OCI-LY1 (cell line): ENCODE measurements at regions not wholly inside any gene's neighbourhood (a gene's known extent, or its start where the extent isn't known, plus 50 kb on each side); places are given as distances from the start of the nearest gene placed in this dataset.

Source experiments
- H2AFZ ChIP-seq: fragments of 200-600 bp; sonication (generic), shearing (Covaris generic); 2 replicates; pipeline ENCODE4 v1.6.0; 2014; ENCODE audit warnings: antibody characterized with exemption, mild to moderate bottlenecking, low read length
- H3F3A ChIP-seq: fragments of 200-600 bp; sonication (generic), shearing (Covaris generic); 2 replicates; pipeline ENCODE4 v1.6.0; 2014; ENCODE audit warnings: mild to moderate bottlenecking, antibody characterized with exemption, low read length, moderate library complexity; ENCODE audit not compliant: insufficient read depth
- H3K27ac ChIP-seq: fragments of 200-600 bp; sonication (generic); 2 replicates; pipeline ENCODE4 v1.5.1; 2014; ENCODE audit warnings: low read length, mixed run types, mild to moderate bottlenecking, low read depth; ENCODE audit not compliant: poor library complexity, severe bottlenecking
- H3K27me3 ChIP-seq: fragments of 200-600 bp; sonication (generic); 2 replicates; pipeline ENCODE4 v1.6.0; 2014; ENCODE audit warnings: antibody characterized with exemption, mild to moderate bottlenecking, low read length, moderate library complexity; ENCODE audit not compliant: insufficient read depth
- H3K36me3 ChIP-seq: fragments of 200-600 bp; sonication (generic); 2 replicates; pipeline ENCODE4 v1.6.1; 2014; ENCODE audit warnings: mild to moderate bottlenecking, antibody characterized with exemption, low read length, moderate library complexity, mixed read lengths; ENCODE audit not compliant: insufficient read depth
- H3K4me1 ChIP-seq: fragments of 200-600 bp; sonication (generic); 2 replicates; pipeline ENCODE4 v1.5.1; 2014; ENCODE audit warnings: mild to moderate bottlenecking, low read length, moderate library complexity; ENCODE audit not compliant: insufficient read depth, severe bottlenecking
- H3K4me2 ChIP-seq: fragments of 200-600 bp; sonication (generic), shearing (Covaris generic); 2 replicates; pipeline ENCODE4 v1.6.1; 2014; ENCODE audit warnings: low read length
- H3K4me3 ChIP-seq: fragments of 200-600 bp; sonication (generic); 2 replicates; pipeline ENCODE4 v1.5.1; 2014; ENCODE audit warnings: low read length, low read depth, mild to moderate bottlenecking, mixed read lengths; ENCODE audit not compliant: poor library complexity, severe bottlenecking
- H3K79me2 ChIP-seq: fragments of 200-600 bp; shearing (Covaris generic); 2 replicates; pipeline ENCODE4 v1.6.1; 2016; ENCODE audit warnings: mixed run types, low read length, mixed read lengths; ENCODE audit not compliant: insufficient read depth
- H3K9ac ChIP-seq: fragments of 200-600 bp; sonication (generic), shearing (Covaris generic); 2 replicates; pipeline ENCODE4 v1.6.1; 2014; ENCODE audit warnings: mild to moderate bottlenecking, low read length, mixed read lengths
- H3K9me2 ChIP-seq: fragments of 200-600 bp; sonication (generic), shearing (Covaris generic); 2 replicates; pipeline ENCODE4 v1.6.1; 2014; ENCODE audit warnings: low read depth, mild to moderate bottlenecking, low read length, mixed read lengths
- H3K9me3 ChIP-seq: fragments of 200-600 bp; shearing (Covaris generic); 2 replicates; pipeline ENCODE4 v1.6.1; 2014; ENCODE audit warnings: low read length, mixed read lengths
- H4K20me1 ChIP-seq: fragments of 200-600 bp; sonication (generic), shearing (Covaris generic); 2 replicates; pipeline ENCODE4 v1.6.0; 2016; ENCODE audit warnings: mild to moderate bottlenecking, low read length; ENCODE audit not compliant: insufficient read depth
- EZH2 ChIP-seq: fragments of 200-600 bp; sonication (generic), shearing (Covaris generic); IDR thresholded peaks from 2 replicates; pipeline ENCODE4 v1.8.0; 2017; ENCODE audit warnings: borderline replicate concordance, mixed run types, mild to moderate bottlenecking, antibody characterized with exemption, low read length, moderate library complexity, mixed read lengths
- TF ChIP-seq, protein P1 (sequence below): fragments of 200-600 bp; sonication (generic), shearing (Covaris generic); IDR thresholded peaks from 2 replicates; pipeline ENCODE4 v1.5.1; 2017; ENCODE audit warnings: mild to moderate bottlenecking, antibody characterized with exemption, low read length, moderate library complexity, mixed read lengths

DNA sequence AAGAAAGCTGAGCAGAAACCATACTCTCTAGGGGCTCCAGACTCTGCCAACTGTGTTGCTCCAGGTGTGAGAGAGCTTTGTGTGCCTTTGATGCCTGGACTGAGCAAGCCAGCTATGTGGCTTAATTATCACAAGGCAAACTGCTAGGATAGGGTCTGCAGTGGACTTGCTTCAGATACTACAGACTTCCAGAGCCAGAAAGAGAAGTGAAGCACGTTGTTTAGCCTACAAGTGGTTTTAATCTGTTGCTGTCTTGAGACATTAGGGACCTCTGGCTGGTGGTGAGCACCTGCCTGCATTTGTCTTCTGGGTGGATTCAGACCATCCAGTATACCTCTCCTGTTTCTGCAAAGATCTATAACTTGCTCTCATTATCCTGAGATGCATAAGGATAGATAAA is 353.4 kb upstream of the PLXNA2 start:
- Histone ChIP-seq H3K27me3 (no peaks in the 10 kb centered on the region), H3K27ac (no peak overlapping the region), H3K4me2 (no peak overlapping the region), H3K9ac (no peak overlapping the region), H2AFZ (no peak overlapping the region), H4K20me1 (no peaks in the 10 kb centered on the region), H3K9me3 (no peaks in the 10 kb centered on the region), H3K4me3 (no peak overlapping the region), H3K79me2 (no peaks in the 10 kb centered on the region), H3K4me1 (no peaks in the 10 kb centered on the region), H3F3A (no peaks in the 10 kb centered on the region), H3K36me3 (no peaks in the 10 kb centered on the region), H3K9me2 (no peaks in the 10 kb centered on the region)
- TF ChIP-seq EZH2 = no peak
- TF ChIP-seq, protein P1, sequence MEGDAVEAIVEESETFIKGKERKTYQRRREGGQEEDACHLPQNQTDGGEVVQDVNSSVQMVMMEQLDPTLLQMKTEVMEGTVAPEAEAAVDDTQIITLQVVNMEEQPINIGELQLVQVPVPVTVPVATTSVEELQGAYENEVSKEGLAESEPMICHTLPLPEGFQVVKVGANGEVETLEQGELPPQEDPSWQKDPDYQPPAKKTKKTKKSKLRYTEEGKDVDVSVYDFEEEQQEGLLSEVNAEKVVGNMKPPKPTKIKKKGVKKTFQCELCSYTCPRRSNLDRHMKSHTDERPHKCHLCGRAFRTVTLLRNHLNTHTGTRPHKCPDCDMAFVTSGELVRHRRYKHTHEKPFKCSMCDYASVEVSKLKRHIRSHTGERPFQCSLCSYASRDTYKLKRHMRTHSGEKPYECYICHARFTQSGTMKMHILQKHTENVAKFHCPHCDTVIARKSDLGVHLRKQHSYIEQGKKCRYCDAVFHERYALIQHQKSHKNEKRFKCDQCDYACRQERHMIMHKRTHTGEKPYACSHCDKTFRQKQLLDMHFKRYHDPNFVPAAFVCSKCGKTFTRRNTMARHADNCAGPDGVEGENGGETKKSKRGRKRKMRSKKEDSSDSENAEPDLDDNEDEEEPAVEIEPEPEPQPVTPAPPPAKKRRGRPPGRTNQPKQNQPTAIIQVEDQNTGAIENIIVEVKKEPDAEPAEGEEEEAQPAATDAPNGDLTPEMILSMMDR = no peak

DNA sequence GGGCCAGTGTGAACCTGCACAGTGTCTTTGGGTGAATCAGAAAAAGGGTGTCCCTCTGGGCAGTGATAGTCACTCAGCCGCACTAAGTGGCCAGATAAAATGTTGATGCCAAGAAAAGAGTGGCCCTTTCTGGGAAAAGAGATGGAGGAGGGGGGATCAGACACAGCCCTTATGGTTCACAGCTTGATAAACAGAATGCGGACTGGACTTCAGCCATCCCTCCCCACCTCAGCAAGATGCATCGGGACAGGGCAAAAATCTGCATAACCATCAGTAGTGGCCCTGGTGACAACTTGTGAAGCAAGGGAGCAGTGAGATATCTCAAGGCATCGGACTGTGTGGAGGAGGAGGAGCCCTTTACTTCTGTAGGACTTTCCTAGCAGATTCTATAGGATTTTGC is 353.8 kb upstream of the PLXNA2 start:
- Histone ChIP-seq H2AFZ (no peak overlapping the region), H3K9me3 (no peaks in the 10 kb centered on the region), H3K79me2 (no peaks in the 10 kb centered on the region), H3K4me1 (no peaks in the 10 kb centered on the region), H3F3A (no peaks in the 10 kb centered on the region), H4K20me1 (no peaks in the 10 kb centered on the region), H3K4me2 (no peak overlapping the region), H3K4me3 (no peak overlapping the region), H3K9ac (no peak overlapping the region), H3K9me2 (no peaks in the 10 kb centered on the region), H3K27me3 (no peaks in the 10 kb centered on the region), H3K36me3 (no peaks in the 10 kb centered on the region), H3K27ac (no peak overlapping the region)
- TF ChIP-seq, protein P1 = no peak

DNA sequence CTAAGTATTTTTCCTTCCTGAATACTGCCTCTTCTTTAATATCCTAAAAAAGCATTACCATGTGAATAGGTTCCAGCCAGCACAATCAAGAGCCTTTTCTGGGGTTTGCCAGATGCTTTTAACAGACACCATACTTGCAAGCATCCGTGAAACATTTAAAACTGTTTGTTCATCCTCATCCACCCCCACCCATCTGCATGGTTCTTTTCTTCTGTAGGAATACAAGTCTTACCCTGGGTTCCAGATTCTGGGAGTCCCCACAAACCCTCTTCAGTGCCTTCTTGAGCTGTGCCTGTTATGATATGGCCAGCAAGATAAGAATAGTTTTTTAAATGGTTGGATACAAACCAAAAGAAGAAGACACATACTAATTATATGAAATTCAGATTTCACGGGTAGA is 354.9 kb upstream of the PLXNA2 start:
- Histone ChIP-seq H3K9me2 (no peaks in the 10 kb centered on the region), H3F3A (no peaks in the 10 kb centered on the region), H3K36me3 (no peaks in the 10 kb centered on the region), H4K20me1 (no peaks in the 10 kb centered on the region), H3K4me2 (no peak overlapping the region), H3K79me2 (no peaks in the 10 kb centered on the region), H3K9me3 (no peaks in the 10 kb centered on the region), H3K27me3 (no peaks in the 10 kb centered on the region), H2AFZ (no peak overlapping the region), H3K4me1 (no peaks in the 10 kb centered on the region), H3K9ac (no peak overlapping the region), H3K27ac (no peak overlapping the region), H3K4me3 (no peak overlapping the region)
- no peak for TF ChIP-seq EZH2
- TF ChIP-seq, protein P1 = no peak
